K562 (cell line): ENCODE measurements at regions not wholly inside any gene's neighbourhood (a gene's known extent, or its start where the extent isn't known, plus 50 kb on each side); places are given as distances from the start of the nearest gene placed in this dataset.

Experiments
- ARID1B ChIP-seq: fragments of 450-650 bp; IDR thresholded peaks from 2 replicates; pipeline ENCODE4 v1.6.1; 2016; ENCODE audit warnings: antibody characterized with exemption, mild to moderate bottlenecking, inconsistent platforms
- E4F1 ChIP-seq: fragments of 250-450 bp; sonication (Bioruptor Pico); IDR thresholded peaks from 2 replicates; pipeline ENCODE4 v1.5.0; 2021; ENCODE audit warnings: mild to moderate bottlenecking, borderline replicate concordance
- HBP1 ChIP-seq: fragments of 450-650 bp; formaldehyde crosslinking; IDR thresholded peaks from 2 replicates; pipeline ENCODE4 v1.4.0; 2022; ENCODE audit warnings: missing genetic modification characterization
- HOXB6 ChIP-seq: fragments of 250-450 bp; sonication (Bioruptor Pico); IDR thresholded peaks from 2 replicates; pipeline ENCODE4 v1.5.1; 2022; ENCODE audit warnings: mild to moderate bottlenecking, borderline replicate concordance
- IRF9 ChIP-seq: fragments of 450-650 bp; IDR thresholded peaks from 2 replicates; pipeline ENCODE4 v1.6.1; 2016; ENCODE audit warnings: missing biosample characterization, missing genetic modification characterization
- MYBL2 ChIP-seq, 2 experiments: fragments of 450-650 bp in 1 of 2; sonication (generic) in 1 of 2; formaldehyde crosslinking in 1 of 2; IDR thresholded peaks; 2 replicates each; pipeline versions ENCODE4 v1.6.1 to v1.8.1; 2017 to 2022; ENCODE audit warnings: borderline replicate concordance in 1 of 2, inconsistent platforms in 1 of 2, low read depth in 1 of 2, mild to moderate bottlenecking in 1 of 2, missing genetic modification reagents in 1 of 2, moderate library complexity in 1 of 2
- PCBP2 ChIP-seq: fragments of 200-400 bp; formaldehyde crosslinking; IDR thresholded peaks from 2 replicates; pipeline ENCODE4 v1.6.1; 2018; ENCODE audit warnings: low read length, low read depth, mild to moderate bottlenecking, moderate library complexity; ENCODE audit not compliant: poor library complexity, severe bottlenecking
- RBM14 ChIP-seq: fragments of 200-400 bp; formaldehyde crosslinking; IDR thresholded peaks from 2 replicates; pipeline ENCODE4 v1.6.1; 2018; ENCODE audit warnings: low read depth, mild to moderate bottlenecking, low read length, moderate library complexity, borderline replicate concordance; ENCODE audit not compliant: insufficient read depth
- RCOR1 ChIP-seq, 2 experiments: IDR thresholded peaks; 2 replicates each; pipeline ENCODE4 v1.6.1; 2012; ENCODE audit warnings: low read depth in 2 of 2, low read length in 2 of 2, borderline replicate concordance in 1 of 2, improper control_type of control experiment in 1 of 2
- RREB1 ChIP-seq: fragments of 250-450 bp; sonication (Bioruptor Pico); IDR thresholded peaks from 2 replicates; pipeline ENCODE4 v1.4.0; 2020
- SAFB ChIP-seq: fragments of 200-400 bp; formaldehyde crosslinking; IDR thresholded peaks from 2 replicates; pipeline ENCODE4 v1.6.1; 2017; ENCODE audit warnings: low read depth, low read length, borderline replicate concordance
- SMAD4 ChIP-seq: fragments of 250-450 bp; sonication (Bioruptor Pico); conservative IDR thresholded peaks from 2 replicates; pipeline ENCODE4 v1.8.0; 2021; ENCODE audit warnings: inconsistent platforms, mild to moderate bottlenecking, moderate library complexity
- SUPT5H ChIP-seq: fragments of 450-650 bp; IDR thresholded peaks from 2 replicates; pipeline ENCODE4 v1.6.1; 2016
- ZNF143 ChIP-seq: sonication (generic); formaldehyde crosslinking; IDR thresholded peaks from 2 replicates; pipeline ENCODE4 v1.9.0; 2022; ENCODE audit warnings: mild to moderate bottlenecking, missing genetic modification reagents
- ZNF24 ChIP-seq: fragments of 450-650 bp; IDR thresholded peaks from 2 replicates; pipeline ENCODE4 v1.6.1; 2016
- ZNF655 ChIP-seq: fragments of 250-450 bp; sonication (Bioruptor Pico); IDR thresholded peaks from 2 replicates; pipeline ENCODE4 v1.5.0; 2021

GRCh38 chr15:87671289-87671688 lies 585.2 kb downstream of the NTRK3 start (continued):
- TF ChIP-seq E4F1 (CRISPR knock-in tag) (no peak), SMAD4 (CRISPR knock-in tag) (peak; percentile 97), PCBP2 (no peak), ZNF143 (no peak), ZNF24 (no peak), RCOR1 (IDR thresholded peaks at IDR 0.05; ENCODE audit: borderline replicate concordance in 1 of 2, low read depth in 2 of 2, low read length in 2 of 2) (peak; percentile 90 to 92), RREB1 (CRISPR knock-in tag) (no peak), MYBL2 (IDR thresholded peaks at IDR 0.05; ENCODE audit: low read depth) (no peak), MYBL2 (CRISPR knock-in tag; IDR thresholded peaks at IDR 0.05; ENCODE audit: borderline replicate concordance) (no peak), ZNF655 (CRISPR knock-in tag) (no peak), HBP1 (CRISPR knock-in tag) (0 out of 2 replicates have a peak, but pooled peaks have one; percentile 38), ARID1B (peak; percentile 98), RBM14 (no peak), IRF9 (tag) (no peak), SUPT5H (no peak), SAFB (no peak), HOXB6 (no peak)
